ENCODE measurements at regions not wholly inside any gene's neighbourhood (a gene's known extent, or its start where the extent isn't known, plus 50 kb on each side); places are given as distances from the start of the nearest gene placed in this dataset.

DNA sequence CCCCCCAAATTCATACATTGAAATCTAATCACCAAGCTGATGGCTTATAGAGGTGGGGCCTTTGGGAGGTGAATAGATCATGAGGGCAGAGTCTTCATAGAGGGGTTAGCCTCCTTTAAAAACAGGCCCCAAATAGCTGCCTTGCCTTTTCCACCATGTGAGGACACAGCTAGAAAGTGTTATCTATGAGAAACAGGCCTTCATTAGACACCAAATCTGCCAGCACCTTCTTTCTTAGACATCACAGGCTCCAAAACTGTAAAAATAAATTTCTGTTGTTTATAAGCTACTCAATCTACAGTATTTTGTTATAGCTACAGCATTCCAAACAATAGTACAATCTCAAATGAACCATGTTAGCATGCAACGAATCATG lies 459.3 kb upstream of the GCFC2 start:
- TF ChIP-seq, protein P1, sequence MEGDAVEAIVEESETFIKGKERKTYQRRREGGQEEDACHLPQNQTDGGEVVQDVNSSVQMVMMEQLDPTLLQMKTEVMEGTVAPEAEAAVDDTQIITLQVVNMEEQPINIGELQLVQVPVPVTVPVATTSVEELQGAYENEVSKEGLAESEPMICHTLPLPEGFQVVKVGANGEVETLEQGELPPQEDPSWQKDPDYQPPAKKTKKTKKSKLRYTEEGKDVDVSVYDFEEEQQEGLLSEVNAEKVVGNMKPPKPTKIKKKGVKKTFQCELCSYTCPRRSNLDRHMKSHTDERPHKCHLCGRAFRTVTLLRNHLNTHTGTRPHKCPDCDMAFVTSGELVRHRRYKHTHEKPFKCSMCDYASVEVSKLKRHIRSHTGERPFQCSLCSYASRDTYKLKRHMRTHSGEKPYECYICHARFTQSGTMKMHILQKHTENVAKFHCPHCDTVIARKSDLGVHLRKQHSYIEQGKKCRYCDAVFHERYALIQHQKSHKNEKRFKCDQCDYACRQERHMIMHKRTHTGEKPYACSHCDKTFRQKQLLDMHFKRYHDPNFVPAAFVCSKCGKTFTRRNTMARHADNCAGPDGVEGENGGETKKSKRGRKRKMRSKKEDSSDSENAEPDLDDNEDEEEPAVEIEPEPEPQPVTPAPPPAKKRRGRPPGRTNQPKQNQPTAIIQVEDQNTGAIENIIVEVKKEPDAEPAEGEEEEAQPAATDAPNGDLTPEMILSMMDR (IDR thresholded peaks at IDR 0.05), result no peak
- TF ChIP-seq POLR2A (IDR thresholded peaks at IDR 0.05), result no peak
